ENCODE measurements at regions not wholly inside any gene's neighbourhood (a gene's known extent, or its start where the extent isn't known, plus 50 kb on each side); places are given as distances from the start of the nearest gene placed in this dataset.
A peak's percentile ranks its signal among the peaks of the same experiment; 100 is the strongest.

- DNase-seq: no peak
Measured at GRCh38 chr17:71376933-71377332, 743.9 kb upstream of the SOX9 start.

DNA sequence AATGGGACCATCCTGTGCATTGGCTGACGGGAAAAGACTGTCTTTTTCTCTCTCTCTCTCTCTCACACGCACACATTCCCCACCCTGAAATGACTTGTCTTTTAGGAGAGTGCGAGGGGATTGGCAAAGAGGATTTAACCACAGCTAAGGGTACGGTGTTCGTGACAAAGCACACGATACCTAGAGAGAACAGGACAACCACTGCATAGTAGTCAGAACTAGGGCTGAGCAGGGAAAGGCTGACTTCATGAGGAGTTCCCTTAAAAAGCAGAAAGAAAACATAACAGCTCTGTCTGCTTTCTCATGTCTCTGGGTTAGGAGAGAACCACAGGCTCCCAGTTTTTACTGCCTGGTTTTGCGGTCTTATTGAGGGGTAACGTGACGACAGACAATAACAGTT lies 742.8 kb upstream of the SOX9 start:
- no peak for DNase-seq

- DNase-seq: no peak
Measured at GRCh38 chr17:71378741-71379140, 742.1 kb upstream of the SOX9 start.

DNA sequence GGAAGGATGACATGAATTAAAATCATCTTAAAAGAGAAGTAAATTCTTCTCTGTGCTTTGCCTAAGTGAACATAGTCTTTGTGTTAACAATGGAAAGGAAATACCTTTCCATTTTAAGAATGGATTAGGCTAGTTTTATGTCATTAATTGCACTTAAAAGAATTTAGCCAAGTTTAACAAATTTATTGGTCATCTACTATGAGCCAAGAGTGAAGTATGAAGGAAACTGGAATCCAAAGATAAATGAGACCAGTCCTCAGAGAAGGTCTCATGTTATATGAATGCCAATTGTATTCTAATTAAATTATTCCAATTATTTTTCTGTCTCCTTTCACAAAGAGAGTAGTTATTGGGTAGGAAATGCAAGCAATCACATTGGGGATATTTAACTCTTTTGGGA lies 741.3 kb upstream of the SOX9 start:
- no peak for DNase-seq

GRCh38 chr17:71380535-71380934 lies 740.3 kb upstream of the SOX9 start:
- no peak for DNase-seq

DNA sequence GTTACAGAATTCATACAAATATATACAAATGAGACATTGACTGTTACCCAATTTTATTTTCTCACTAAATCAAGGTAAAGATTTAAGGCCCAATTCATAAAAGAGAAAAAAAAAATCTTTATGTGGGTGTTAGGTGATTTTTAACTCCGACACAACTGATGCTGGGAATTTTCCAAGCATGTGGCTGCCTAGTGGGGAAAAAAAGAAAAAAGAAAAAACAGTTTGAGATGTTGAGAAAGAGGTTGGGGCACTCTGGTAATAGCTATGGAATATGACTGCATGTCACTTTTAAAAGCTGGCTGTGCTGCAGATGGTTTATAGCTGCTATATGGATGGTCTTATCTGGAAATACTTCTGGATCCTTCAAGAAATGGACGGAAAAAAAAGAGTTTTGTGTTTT lies 739.9 kb upstream of the SOX9 start:
- no peak for DNase-seq

GRCh38 chr17:71383091-71383490 lies 737.7 kb upstream of the SOX9 start:
- DNase-seq: no peak

DNA sequence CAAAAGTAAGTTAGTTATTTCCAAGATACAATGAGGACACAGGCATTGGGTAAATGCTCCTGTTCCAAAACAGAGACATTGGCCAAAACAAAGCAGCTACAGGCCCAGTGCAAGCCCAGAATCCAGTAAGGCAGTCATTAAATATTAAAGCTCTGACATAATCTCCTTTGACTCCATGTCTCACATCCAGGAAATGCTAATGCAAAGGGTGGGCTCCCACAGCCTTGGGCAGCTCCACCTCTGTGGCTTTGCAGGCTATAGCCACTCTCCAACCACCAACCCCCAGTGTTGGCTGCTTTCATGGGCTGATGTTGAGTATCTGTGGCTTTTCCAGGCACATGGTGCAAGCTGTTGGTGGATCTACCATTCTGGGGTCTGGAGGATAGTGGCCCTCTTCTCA lies 733.4 kb upstream of the SOX9 start:
- no peak for DNase-seq

GRCh38 chr17:71392715-71393567 lies 727.9 kb upstream of the SOX9 start:
- no peak for DNase-seq

DNA sequence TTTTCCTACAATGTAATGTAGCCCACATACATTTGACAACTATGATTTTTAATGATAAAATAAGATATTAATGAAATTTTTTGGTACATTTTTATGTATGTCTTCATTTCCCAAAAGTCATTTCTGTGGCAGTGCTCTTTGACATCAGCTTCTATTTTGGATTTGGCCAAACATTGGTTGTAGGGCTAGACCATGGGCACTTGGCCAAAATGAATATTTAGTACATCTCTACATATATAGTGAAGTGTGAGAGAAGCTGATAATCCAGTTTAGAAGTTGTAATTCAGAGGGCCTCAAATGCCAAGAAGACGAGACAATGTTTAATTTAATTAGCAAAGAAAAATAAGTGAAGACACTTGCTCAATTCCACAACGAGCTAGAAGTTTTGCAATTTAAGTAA lies 724.9 kb upstream of the SOX9 start:
- DNase-seq: no peak

- DNase-seq: no peak
Measured at GRCh38 chr17:71396711-71397110, 724.1 kb upstream of the SOX9 start.

- DNase-seq: no peak
Measured at GRCh38 chr17:71398025-71398424, 722.8 kb upstream of the SOX9 start.

DNA sequence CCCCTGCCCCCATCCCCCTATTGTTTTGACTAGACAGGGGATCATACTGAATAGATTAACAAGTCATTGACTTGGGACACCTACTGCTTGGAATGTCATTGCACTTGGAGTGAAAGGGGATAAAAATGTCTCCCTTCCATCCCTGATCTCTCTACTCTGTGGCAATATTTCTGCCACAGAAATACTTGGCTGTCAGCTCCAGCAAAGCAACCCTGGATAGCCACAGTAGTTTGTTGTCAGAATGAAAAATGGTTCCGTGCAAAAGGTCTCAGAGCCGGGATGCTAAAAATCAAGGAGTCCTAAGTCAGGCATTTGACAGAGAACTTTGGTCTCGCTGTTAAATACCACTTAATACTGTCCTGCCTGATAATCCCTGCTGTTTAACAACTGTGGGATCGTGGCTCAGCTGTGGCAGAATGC lies 722.0 kb upstream of the SOX9 start:
- DNase-seq: no peak

- no peak for DNase-seq
Measured at GRCh38 chr17:71399221-71399620, 721.6 kb upstream of the SOX9 start.

DNA sequence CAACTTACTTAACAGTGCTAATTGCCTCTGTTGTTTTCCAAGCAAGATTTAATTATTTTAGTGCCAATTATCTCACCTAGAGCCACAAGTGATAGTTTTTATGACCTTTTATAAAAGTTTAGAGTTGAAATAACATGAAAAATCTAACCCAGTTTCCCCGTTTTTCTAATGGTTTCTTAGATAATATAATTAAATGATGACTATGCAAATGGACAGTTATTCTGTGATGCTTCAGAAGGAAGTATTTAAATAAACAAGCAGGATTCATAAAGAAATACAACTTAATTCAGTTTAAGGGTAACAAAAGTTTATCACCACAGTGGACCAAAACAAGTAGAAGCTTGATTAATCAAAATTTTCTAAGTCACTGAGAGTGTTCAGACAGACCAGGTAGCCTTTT lies 721.2 kb upstream of the SOX9 start:
- DNase-seq: no peak

- no peak for DNase-seq
Measured at GRCh38 chr17:71402007-71402406, 718.8 kb upstream of the SOX9 start.

- DNase-seq: no peak
Measured at GRCh38 chr17:71402661-71403141, 718.1 kb upstream of the SOX9 start.

DNA sequence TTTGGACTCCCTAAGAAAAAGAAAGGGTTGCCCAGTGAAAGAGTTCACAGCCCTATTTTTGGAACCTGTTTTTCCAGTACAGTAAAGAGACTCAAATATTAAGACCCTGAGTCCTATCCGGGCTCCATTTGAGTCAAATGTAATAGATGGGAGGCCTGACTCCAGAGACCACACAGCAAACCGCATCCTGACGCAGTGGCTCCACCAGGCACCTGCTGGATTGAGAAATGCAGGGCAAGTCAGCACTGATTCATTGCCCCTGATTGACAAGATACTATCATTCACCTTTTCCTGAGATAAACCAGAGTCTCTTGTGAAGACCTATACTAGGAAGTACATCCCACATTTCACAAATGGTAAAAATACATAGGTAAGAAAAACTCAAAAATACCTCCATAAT lies 715.7 kb upstream of the SOX9 start:
- no peak for DNase-seq

DNA sequence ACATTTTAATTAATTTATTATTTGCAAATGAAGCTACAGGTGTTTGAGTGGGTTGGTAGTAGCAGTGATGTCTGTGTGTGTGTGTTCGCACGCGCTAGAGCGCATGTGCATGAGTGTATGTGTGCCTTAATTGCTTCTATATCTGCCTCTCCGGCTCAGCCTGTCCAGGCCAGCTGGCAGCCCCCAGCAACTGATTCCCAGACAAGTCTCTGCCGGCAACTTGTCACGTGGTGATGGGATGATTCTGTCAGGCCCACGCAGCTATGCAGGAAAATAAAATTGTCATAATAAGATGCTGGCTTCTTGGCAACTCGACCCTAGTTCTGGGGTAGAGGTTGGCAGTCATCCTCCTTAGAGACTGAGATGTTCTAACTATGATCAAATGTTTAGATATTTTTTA lies 712.8 kb upstream of the SOX9 start:
- DNase-seq: no peak

- no peak for DNase-seq
Measured at GRCh38 chr17:71409137-71409536, 711.7 kb upstream of the SOX9 start.

- DNase-seq: peak; percentile 35
Measured at GRCh38 chr17:71409712-71410111, 711.1 kb upstream of the SOX9 start.

DNA sequence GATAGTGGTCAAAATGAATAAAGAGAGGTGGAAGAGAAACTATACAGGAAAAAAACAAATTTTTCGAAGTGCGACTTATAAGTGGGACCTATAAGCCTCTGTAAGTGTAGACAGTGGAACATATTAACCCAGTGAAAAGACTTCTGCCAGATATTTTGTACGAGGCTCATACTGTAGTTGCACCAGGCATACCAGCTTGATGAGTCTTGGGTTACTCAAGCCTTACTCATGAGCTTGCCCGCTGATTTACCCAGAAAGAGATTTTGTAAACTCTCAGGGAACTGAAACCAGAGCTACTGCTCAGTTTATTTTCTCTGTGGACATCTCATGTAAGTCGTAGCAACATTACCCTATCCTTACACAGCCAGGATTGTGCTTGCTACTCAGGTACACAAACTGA lies 708.0 kb upstream of the SOX9 start:
- no peak for DNase-seq

- DNase-seq: no peak
Measured at GRCh38 chr17:71413935-71414334, 706.9 kb upstream of the SOX9 start.

- DNase-seq: no peak
Measured at GRCh38 chr17:71417142-71417541, 703.7 kb upstream of the SOX9 start.

- no peak for DNase-seq
Measured at GRCh38 chr17:71422968-71423367, 697.9 kb upstream of the SOX9 start.

Measured in NCI-H2171 (cell line).